ENCODE measurements at regions not wholly inside any gene's neighbourhood (a gene's known extent, or its start where the extent isn't known, plus 50 kb on each side); places are given as distances from the start of the nearest gene placed in this dataset.
A peak's percentile ranks its signal among the peaks of the same experiment; 100 is the strongest.
"Not testable (repeated sequence)": the region's sequence is repeated elsewhere in the genome, so short reads cannot be mapped to it uniquely, and the experiment has no call there.

- H3K4me3 ChIP-seq (ENCODE audit: low read depth, low read length), result no peak overlapping the region
- TF ChIP-seq CTCF (IDR thresholded peaks at IDR 0.05; ENCODE audit: low read depth, low read length, missing control alignments), result no peak
- in situ Hi-C loops (cut with HindIII; ENCODE audit: low sequenced_read_pairs), result no loop called here
- peak; percentile 4 for DNase-seq (ENCODE audit: low read depth)
Observed at GRCh38 chrX:74104356-74105015, 199.5 kb upstream of the ZCCHC13 start.

- DNase-seq (ENCODE audit: low read depth); in situ Hi-C loops (cut with HindIII; ENCODE audit: low sequenced_read_pairs); H3K4me3 ChIP-seq (ENCODE audit: low read depth, low read length): not testable (repeated sequence)
Observed at GRCh38 chrX:74098407-74098806, 205.6 kb upstream of the ZCCHC13 start.

- in situ Hi-C loops (cut with HindIII; ENCODE audit: low sequenced_read_pairs), result no loop called here
- TF ChIP-seq CTCF (IDR thresholded peaks at IDR 0.05; ENCODE audit: low read depth, low read length, missing control alignments), result no peak
- no peak overlapping the region for H3K4me3 ChIP-seq (ENCODE audit: low read depth, low read length)
- no peak for DNase-seq (ENCODE audit: low read depth)
Observed at GRCh38 chrX:74090049-74090448, 213.9 kb upstream of the ZCCHC13 start.

DNA sequence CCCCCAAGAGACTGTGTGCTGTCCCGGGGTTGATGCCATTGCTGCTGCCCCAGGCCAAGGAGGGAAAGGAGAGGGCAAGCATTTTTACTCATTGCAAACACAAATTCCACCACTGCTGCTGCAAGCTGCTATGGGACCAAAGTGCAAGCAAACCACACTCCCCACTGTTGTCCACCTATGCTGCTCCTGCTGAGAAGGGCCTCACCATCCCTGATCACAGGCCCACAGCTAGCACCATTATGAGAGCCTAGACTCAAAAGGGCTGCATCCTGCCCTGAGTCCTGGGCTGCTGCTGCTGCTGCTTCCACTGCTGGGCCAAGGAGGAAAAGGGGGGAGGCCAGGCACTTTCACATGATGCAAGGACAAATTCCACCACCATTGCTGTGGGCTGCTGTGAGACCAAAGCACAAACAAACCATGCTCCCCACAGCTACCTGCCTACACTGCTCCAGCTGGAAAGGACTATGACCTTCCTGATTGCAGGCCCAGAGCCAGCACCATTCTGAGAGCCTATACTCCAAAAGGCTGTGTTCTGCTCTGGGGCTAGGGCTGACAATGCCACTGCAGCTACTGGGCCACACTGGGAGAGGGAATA lies 218.2 kb upstream of the ZCCHC13 start:
- in situ Hi-C loops (cut with HindIII; ENCODE audit: low sequenced_read_pairs), result no loop called here
- no peak for DNase-seq (ENCODE audit: low read depth)
- no peak overlapping the region for H3K4me3 ChIP-seq (ENCODE audit: low read depth, low read length)
- no peak for TF ChIP-seq CTCF (IDR thresholded peaks at IDR 0.05; ENCODE audit: low read depth, low read length, missing control alignments)

DNA sequence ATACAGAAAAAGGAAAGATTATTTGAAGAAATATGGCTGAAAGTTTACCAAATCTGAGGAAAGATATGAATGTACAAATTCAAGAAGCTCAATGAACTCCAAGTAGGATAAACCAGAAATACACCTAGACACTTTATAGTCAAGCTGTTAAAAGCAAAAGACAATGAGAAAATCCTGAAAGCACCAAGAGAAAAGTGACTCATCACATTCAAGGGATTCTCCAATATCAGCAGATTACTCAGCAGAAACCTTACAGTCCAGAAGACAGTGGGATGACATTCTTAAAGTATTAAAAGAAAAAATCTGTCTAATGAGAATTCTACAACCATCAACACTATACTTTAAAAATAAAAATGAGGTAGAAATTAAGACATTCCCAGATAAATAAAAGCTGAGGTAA lies 223.8 kb upstream of the ZCCHC13 start:
- H3K4me3 ChIP-seq (ENCODE audit: low read depth, low read length), result no peak overlapping the region
- DNase-seq (ENCODE audit: low read depth), result no peak
- no peak for TF ChIP-seq CTCF (IDR thresholded peaks at IDR 0.05; ENCODE audit: low read depth, low read length, missing control alignments)

DNA sequence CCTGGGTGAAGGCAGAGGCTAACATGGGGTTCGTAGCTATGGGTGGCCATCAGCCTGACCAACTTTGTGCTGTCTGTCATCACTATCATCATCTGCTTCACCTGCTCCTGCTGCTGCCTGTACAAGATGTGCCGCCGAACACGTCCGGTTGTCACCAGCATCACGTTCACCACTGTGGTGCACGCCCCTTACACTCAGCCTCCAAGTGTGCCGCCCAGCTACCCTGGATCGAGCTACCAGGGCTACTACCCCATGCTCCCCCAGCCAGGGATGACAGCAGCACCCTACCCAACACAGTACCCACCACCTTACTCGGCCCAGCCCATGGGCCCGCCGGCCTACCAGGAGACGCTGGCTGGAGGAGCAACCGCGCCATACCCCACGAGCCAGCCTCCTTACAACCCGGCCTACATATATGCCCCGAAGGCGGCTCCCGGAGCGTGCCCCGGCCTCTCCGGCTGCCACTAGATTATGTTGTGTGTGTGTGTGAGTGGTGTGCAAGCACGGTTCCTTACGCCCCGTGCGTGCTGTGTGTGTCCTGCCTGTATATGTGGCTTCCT lies 213.4 kb upstream of the XIST start:
- no peak for TF ChIP-seq CTCF (IDR thresholded peaks at IDR 0.05; ENCODE audit: low read depth, low read length, missing control alignments)
- DNase-seq (ENCODE audit: low read depth), result no peak
- H3K4me3 ChIP-seq (ENCODE audit: low read depth, low read length), result no peak overlapping the region
- in situ Hi-C loops (cut with HindIII; ENCODE audit: low sequenced_read_pairs), result no loop called here

More for the DNA sequence above, 223.8 kb upstream of the ZCCHC13 start:
- in situ Hi-C loops (cut with HindIII; ENCODE audit: low sequenced_read_pairs), result no loop called here

Measured in astrocyte of the cerebellum (primary cell).